RPMI7951 (cell line): ENCODE measurements at regions not wholly inside any gene's neighbourhood (a gene's known extent, or its start where the extent isn't known, plus 50 kb on each side); places are given as distances from the start of the nearest gene placed in this dataset.
"Not testable (repeated sequence)": the region's sequence is repeated elsewhere in the genome, so short reads cannot be mapped to it uniquely, and the experiment has no call there.

ENCODE experiments used
- DNase-seq: peaks from one replicate; pipeline ENCODE4 v3.0.0-alpha.2; 2012; ENCODE audit warnings: low read depth

GRCh38 chr3:128549283-128550112, 56.5 kb upstream of the GATA2 start:
- DNase-seq: peak; percentile 66

- DNase-seq: peak; percentile 35
Observed at GRCh38 chr3:128548426-128549282, 55.7 kb upstream of the GATA2 start.

- DNase-seq: no peak
Observed at GRCh38 chr3:128548021-128548420, 55.0 kb upstream of the GATA2 start.

- peak; percentile 57 for DNase-seq
Observed at GRCh38 chr3:128547368-128547987, 54.5 kb upstream of the GATA2 start.

- DNase-seq: no peak
Observed at GRCh38 chr3:128546646-128547045, 53.6 kb upstream of the GATA2 start.

- no peak for DNase-seq
Observed at GRCh38 chr3:128545120-128545752, 52.2 kb upstream of the GATA2 start.

GRCh38 chr3:128544190-128544589, 51.2 kb upstream of the GATA2 start:
- DNase-seq: no peak

GRCh38 chr3:128543570-128544174, 50.7 kb upstream of the GATA2 start:
- not testable (repeated sequence) for DNase-seq
